ENCODE measurements at regions not wholly inside any gene's neighbourhood (a gene's known extent, or its start where the extent isn't known, plus 50 kb on each side); places are given as distances from the start of the nearest gene placed in this dataset.

DNA sequence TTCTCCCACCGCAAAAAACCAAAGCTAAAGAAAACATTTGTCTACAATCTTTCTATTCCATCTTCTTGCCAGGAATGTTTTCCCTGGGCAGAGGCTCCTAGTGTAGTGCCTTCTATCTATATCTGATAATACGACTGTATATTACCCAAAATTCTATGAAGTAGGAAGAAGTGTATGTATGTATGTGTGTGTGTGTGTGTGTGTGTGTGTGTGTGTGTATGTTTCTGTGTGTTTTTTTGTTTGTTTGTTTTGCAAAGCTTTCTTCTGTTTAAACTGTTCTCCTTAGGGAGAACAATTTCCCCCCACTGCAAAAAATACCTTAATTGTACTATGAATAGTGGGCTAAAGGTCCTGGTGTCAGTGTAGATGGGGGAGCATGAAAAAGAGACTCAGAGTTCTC is 312.6 kb upstream of the CITED2 start:
- H3K4me1 ChIP-seq (ENCODE audit: control insufficient read depth, insufficient read depth, low read length): no peaks in the 10 kb centered on the region
- H3K27ac ChIP-seq (ENCODE audit: low read depth, low read length): no peak overlapping the region
- Mint-ChIP-seq H3K36me3 (ENCODE audit: low read depth) (no peaks in the 10 kb centered on the region), H3K4me1 (no peaks in the 10 kb centered on the region), H3K27me3 (ENCODE audit: insufficient read depth) (no peaks in the 10 kb centered on the region), H3K27ac (no peak overlapping the region), H3K4me3 (no peak overlapping the region), H3K9me3 (no peaks in the 10 kb centered on the region)
- DNase-seq: no peak
- no peaks in the 10 kb centered on the region for H3K9me3 ChIP-seq (ENCODE audit: control insufficient read depth, low read length)
- H3K9ac ChIP-seq (ENCODE audit: extremely low read depth, low read length, poor library complexity, severe bottlenecking): no peak overlapping the region
- TF ChIP-seq, protein P1, sequence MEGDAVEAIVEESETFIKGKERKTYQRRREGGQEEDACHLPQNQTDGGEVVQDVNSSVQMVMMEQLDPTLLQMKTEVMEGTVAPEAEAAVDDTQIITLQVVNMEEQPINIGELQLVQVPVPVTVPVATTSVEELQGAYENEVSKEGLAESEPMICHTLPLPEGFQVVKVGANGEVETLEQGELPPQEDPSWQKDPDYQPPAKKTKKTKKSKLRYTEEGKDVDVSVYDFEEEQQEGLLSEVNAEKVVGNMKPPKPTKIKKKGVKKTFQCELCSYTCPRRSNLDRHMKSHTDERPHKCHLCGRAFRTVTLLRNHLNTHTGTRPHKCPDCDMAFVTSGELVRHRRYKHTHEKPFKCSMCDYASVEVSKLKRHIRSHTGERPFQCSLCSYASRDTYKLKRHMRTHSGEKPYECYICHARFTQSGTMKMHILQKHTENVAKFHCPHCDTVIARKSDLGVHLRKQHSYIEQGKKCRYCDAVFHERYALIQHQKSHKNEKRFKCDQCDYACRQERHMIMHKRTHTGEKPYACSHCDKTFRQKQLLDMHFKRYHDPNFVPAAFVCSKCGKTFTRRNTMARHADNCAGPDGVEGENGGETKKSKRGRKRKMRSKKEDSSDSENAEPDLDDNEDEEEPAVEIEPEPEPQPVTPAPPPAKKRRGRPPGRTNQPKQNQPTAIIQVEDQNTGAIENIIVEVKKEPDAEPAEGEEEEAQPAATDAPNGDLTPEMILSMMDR (conservative IDR thresholded peaks at IDR 0.05): no peak
- no peak overlapping the region for H3K4me3 ChIP-seq (ENCODE audit: low read length)
- no peaks in the 10 kb centered on the region for H3K36me3 ChIP-seq (ENCODE audit: control insufficient read depth, insufficient read depth, low read length)
- no peaks in the 10 kb centered on the region for H3K27me3 ChIP-seq (ENCODE audit: control insufficient read depth, insufficient read depth, low read length, poor library complexity, severe bottlenecking)
- 100% methylated on average over 2 of the region's 2 CpGs; no CpG with 5 or more reads in 1 of the 2 experiments for WGBS, 2 experiments (ENCODE audit: insufficient coverage in 1 of 2, insufficient read length in 1 of 2)

- DNase-seq: no peak
- 89 to 90% methylated on average over 2 to 5 of the region's 5 CpGs for WGBS, 2 experiments (ENCODE audit: insufficient coverage in 1 of 2, insufficient read length in 1 of 2)
- Mint-ChIP-seq H3K9me3 (no peaks in the 10 kb centered on the region), H3K4me1 (no peaks in the 10 kb centered on the region), H3K36me3 (ENCODE audit: low read depth) (no peaks in the 10 kb centered on the region), H3K4me3 (no peak overlapping the region), H3K27ac (no peak overlapping the region), H3K27me3 (ENCODE audit: insufficient read depth) (no peaks in the 10 kb centered on the region)
- H3K36me3 ChIP-seq (ENCODE audit: control insufficient read depth, insufficient read depth, low read length): no peaks in the 10 kb centered on the region
- H3K9me3 ChIP-seq (ENCODE audit: control insufficient read depth, low read length): no peaks in the 10 kb centered on the region
- H3K4me3 ChIP-seq (ENCODE audit: low read length): no peak overlapping the region
- no peak overlapping the region for H3K27ac ChIP-seq (ENCODE audit: low read depth, low read length)
- TF ChIP-seq, protein P1 (conservative IDR thresholded peaks at IDR 0.05): no peak
- no peaks in the 10 kb centered on the region for H3K4me1 ChIP-seq (ENCODE audit: control insufficient read depth, insufficient read depth, low read length)
- no peaks in the 10 kb centered on the region for H3K27me3 ChIP-seq (ENCODE audit: control insufficient read depth, insufficient read depth, low read length, poor library complexity, severe bottlenecking)
- no peak overlapping the region for H3K9ac ChIP-seq (ENCODE audit: extremely low read depth, low read length, poor library complexity, severe bottlenecking)
These were observed 311.9 kb upstream of the CITED2 start for GRCh38 chr6:139686308-139686707.

DNA sequence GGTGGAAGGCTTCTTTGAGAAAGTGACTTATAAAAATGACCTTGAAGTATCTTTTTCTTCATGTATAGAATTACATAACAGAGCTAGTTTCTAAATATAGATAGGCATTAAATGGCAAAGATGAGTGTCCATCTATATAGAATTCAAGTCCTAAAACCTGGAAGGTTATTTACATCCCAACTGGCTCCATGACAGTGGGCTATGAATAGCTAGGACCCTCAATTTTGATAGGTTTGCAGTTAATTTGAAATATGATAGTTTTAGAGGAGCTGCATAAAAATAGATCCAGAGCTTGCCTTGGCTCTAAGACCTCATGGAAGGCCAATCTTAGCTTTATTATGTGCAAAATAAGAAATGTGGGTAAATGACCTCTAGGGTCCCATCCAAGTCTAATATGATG is 310.6 kb upstream of the CITED2 start:
- H3K4me1 ChIP-seq (ENCODE audit: control insufficient read depth, insufficient read depth, low read length): no peaks in the 10 kb centered on the region
- H3K4me3 ChIP-seq (ENCODE audit: low read length): no peak overlapping the region
- no peak overlapping the region for H3K9ac ChIP-seq (ENCODE audit: extremely low read depth, low read length, poor library complexity, severe bottlenecking)
- Mint-ChIP-seq H3K4me3 (no peak overlapping the region), H3K27ac (no peak overlapping the region), H3K27me3 (ENCODE audit: insufficient read depth) (no peaks in the 10 kb centered on the region), H3K36me3 (ENCODE audit: low read depth) (no peaks in the 10 kb centered on the region), H3K9me3 (no peaks in the 10 kb centered on the region), H3K4me1 (peaks cover 2% of the 10 kb centered on the region)
- H3K36me3 ChIP-seq (ENCODE audit: control insufficient read depth, insufficient read depth, low read length): no peaks in the 10 kb centered on the region
- no peak overlapping the region for H3K27ac ChIP-seq (ENCODE audit: low read depth, low read length)
- no peaks in the 10 kb centered on the region for H3K27me3 ChIP-seq (ENCODE audit: control insufficient read depth, insufficient read depth, low read length, poor library complexity, severe bottlenecking)
- H3K9me3 ChIP-seq (ENCODE audit: control insufficient read depth, low read length): no peaks in the 10 kb centered on the region
- TF ChIP-seq, protein P1 (conservative IDR thresholded peaks at IDR 0.05): no peak
- no peak for DNase-seq

Data from endodermal cell (in vitro differentiated cells).